Right forelimb (tissue), 1 donor: ENCODE measurements at regions not wholly inside any gene's neighbourhood (a gene's known extent, or its start where the extent isn't known, plus 50 kb on each side); places are given as distances from the start of the nearest gene placed in this dataset.

Experiments used
- DNase-seq: peaks from one replicate; pipeline ENCODE4 v3.0.0-alpha.2; 2018

DNA sequence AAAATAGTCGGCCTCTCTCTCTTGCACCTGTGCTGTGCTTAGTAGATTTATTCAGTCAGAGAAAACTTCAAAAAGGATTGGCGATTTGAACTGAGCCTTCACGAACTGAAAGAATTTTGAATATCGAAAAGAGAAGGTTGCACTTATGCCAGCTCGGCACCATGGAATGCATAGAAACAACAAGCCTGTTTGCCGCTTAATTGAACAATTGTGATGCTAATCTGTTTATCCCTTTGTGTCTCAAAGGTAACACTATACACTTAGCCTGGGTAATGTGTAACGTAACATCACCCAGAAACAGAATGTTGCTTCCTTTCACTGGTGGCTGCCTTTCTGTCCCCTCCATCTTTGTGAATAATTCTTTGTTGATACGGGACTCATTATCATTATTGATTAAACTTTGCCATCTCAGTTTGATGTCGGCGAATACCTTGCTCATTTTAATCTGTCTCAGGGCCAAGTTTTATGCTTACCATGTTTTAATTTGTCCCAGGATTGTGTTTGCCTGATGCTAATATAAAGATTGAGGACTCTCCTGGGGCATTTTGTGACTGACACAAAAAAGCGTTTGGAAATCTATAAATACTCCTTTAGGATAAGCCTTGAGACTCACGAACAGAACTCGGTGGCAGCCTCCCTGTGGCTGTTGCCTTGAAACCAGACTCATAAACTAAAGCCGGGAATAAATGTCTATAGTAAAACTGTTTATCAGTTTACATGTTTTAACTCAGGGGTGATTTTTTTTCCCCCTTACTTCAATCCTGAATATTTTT, 400.5 kb downstream of the RAPGEF2 start:
- DNase-seq, result no peak

DNA sequence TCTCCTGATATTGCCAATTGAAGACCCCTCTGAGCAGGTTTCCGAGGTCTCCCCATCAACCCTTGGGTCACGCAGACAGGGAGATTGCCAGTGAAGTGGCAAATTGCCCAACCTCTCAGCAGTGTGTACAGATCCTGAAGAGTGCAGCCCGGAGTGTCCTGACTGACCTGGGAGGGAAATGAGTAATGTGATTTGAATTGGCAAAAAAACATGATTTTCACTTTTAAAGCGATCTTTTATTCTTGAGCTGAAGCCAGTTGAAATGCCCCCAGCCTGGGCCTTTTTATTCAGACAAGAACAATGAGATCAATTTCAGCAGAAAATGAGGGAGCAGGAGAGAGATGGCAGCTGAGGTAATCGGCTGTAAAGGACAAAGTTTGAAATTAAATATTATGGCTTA, 401.8 kb downstream of the RAPGEF2 start:
- no peak for DNase-seq

DNA sequence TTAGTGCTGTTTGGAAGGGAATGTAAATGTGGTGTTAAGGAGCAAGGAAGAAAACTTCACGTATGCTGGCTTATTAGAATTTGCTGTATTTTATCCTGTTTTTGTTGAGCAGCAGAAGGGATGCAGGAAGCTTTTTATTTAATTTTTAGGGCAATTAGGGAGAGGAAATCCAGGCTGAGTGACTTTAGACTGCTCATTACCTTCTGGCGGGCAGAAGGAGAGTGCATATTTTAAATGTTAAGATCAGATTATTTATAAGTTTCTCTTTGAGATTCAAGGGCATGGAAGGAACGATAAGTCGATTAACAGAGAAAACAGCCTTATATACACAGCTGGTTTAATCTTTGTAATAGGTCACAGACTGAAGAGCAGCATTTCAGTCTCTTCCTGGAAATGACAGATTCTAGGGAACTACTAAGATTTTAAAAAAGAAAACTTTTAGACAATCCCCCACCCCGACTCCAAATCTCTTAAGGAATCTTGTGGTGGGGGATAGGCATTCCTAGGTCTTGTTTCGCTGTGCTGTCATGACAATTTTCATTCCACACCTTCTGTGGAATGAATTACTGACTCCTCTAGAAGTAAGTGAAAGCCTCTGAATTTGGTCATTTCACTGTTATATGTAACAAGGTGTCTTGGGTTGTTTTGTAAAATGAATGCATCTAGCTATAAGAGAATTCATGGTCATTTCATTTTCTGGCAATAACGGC, 402.5 kb downstream of the RAPGEF2 start:
- DNase-seq, result no peak

DNA sequence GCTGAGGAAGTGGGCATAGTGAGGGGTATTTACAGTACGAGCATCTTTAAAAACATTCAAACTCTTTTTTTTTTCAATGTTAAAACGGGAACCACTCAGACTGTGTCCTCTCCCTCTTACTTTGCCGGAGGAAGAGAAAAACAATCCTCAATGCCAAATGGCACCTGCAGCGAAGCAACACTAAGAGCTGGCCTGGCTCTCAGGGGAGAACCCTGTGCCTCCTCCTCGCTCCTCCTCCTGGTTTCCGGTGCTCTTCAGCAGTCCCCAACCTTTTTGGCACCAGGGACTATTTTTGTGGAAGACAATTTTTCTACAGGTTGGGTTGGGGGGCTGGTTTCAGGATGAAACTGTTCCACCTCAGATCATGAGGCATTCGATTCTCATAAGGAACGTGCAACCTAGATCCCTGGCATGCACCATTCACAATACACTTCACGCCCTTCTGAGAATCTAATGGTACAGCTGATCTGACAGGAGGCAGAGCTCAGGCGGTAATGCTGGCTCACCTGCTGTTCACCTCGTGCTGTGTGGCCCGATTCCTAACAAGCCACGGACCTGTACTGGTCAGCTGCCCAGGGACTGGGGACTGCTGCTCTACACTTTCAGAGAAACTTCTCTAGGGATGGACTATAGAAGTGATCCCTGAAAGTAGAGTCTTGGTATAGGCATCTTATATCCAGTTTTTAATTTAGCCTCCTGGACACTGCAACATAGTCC, 404.1 kb downstream of the RAPGEF2 start:
- DNase-seq, result no peak

DNA sequence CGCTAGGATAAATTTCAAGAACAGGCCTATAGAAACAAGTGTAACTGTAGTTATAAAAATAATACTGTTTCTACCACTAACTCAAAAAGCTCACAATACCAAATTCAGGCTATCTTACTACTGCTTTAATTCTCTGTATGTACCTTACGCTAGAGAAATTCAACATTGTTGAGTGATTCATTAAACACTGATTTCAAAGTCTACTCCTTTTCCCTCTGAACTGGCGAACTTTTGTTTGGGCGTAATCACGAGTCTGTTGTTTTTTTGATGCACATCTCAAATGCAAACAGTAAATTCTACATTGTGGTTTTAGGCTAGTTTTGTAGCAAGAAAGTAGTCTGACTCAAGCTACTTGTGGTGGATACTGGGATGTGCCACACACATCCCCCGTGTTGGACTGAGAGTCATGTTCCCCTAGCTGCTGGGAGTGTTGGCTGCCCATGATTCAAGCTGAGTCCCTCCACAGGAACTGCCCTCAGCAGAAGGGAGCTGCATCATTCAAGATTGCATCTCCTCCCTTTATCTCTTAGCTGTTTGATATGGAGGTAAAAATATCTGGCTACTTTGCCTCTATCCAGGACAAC, 406.1 kb downstream of the RAPGEF2 start:
- no peak for DNase-seq

DNA sequence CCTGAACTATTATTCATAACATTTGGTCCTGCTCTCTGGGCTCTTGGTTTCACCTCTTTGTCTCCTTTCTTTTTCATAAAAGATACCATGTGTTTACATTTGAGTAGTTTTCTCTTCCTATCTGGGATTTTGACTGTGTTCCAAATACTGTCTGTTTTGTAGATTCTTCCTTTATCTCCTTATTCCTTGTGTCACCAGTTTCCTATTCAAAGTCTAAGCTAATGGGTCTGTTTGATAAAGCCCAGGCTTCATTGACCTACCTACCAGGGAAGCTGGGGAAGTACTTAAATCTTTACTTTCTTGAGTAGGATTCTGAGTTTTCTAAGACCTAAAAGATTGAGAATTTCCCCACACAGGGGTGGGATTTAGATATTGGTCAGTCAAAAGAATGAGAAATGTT, 409.5 kb downstream of the RAPGEF2 start:
- no peak for DNase-seq

DNA sequence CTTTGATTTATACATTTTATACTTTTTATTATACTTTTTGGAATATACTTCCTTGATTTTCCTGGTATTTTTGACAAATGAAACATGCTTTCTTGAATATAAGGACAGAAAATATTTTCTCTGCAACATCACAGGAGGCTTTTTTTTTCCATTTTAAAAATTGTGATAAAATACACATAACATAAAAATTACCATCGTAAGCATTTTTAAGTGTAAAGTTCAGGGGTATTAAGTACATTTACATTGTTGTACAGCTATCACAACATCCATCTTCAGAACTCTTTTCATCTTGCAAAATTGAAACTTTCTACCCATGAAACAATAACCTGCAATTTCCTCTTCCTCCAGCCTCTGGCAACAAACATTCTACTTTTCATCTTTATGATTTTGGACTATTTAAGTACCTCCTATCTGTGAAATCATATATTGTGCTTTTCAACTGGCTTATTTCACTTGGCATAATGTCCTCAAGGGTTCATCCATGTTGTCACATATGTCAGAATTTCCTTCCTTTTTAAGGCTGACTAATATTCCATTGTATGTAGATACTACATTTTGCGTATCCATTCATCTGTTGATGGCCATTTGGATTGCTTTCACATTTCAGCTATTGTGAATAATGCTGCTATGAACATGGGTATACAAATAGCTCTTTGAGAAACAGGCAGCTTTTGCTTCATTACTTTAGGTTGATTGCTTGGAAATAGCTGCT, 412.6 kb downstream of the RAPGEF2 start:
- no peak for DNase-seq

DNA sequence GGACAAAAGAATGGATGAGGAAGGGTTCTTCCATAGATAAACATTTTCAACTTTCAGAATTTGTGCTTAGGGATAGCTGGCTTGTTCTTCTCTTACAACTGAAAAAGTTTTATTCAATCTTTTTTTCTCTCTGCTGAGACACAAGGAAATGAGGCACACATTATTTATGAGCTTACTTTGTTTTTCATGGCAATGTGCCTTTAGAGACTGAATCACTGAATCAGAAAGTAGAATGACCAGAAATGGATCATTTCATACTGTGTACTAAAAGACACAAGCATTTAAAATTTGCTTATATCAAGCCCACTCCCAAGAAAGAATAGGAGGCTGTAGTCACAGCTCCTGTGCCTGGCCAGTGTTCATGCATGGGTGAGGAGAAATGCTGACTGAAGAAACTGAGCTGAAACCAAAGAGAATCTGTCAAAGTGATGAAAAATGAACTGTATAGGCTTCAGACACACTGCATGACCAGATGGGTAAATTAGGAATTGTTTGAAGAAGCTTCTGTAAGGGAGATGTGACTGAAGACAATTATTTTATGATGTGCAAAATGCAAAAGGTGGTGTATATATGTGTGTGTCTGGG, 413.8 kb downstream of the RAPGEF2 start:
- DNase-seq, result no peak

DNA sequence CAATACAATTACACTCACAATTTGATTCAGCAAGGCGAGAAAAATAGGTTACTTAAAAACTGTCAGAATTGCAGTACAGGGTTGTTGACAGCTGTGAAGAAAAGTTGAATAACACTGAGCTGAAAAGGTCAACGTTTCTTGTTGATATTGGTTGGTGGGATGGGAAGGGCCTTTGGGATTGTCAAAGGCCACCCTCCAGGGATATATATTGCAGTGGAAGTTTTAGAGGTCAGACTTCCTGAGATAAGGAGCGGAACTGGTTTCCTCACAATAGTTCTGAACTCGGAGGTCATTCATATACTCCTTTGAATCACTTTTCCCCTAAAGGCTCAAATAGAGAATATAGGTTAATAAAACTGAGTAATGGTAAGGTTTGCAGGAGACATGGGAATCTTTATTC, 417.2 kb downstream of the RAPGEF2 start:
- no peak for DNase-seq

DNA sequence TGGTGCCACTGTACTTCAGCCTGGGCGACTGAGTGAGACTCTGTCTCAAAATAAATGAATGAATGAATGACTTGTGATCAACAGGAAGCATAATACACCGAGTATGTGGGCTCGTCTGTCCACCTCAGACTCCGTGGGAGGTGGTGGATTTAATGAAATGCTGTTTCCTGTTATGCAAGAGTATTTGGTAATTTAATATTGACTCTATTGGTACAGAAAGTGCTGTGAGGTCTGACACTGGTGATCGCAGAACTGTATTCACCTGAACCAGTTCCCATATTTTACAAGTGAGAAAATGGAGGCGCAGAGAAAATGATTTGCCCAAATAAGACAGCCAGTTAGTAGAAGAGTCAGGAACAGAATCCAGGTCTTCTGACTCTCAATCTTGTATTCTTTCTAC, 423.3 kb downstream of the RAPGEF2 start:
- no peak for DNase-seq

DNA sequence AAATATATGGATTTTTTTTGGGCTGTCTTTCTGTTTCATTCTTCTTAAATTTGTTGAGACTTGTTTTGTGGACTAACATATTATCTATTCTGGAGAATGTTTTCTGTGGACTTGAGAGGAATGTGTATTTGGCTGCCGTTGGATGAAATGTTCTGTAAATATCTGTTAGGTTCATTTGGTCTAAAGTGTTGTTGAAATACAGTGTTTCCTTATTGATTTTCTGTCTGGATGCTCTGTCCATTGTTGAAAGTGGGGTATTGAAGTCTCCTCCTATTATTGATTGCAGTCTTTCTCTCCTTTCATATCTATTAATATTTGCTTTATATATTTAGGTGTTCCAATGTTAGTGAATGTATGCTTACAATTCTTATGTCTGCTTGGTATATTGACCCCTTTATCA, 431.8 kb downstream of the RAPGEF2 start:
- DNase-seq, result no peak

DNA sequence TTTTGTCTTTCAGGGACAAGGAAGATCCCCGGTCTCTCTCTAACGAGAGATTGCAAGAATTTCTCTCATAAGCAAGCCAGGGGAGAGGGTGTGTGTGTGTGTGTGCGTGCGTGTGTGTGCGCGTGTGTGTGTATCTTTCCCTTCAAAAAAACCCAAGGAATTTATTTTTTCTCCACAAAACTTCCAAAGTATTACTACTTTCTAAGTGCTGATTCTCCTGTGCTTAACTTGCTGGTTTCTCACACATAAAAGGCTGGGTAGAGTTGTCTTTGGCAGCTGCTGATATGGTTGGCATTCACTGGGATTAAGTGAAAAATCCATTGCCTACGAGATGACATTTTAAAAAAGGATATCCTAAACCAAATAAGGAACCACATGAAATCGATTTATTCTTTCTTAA, 435.7 kb downstream of the RAPGEF2 start:
- no peak for DNase-seq

DNA sequence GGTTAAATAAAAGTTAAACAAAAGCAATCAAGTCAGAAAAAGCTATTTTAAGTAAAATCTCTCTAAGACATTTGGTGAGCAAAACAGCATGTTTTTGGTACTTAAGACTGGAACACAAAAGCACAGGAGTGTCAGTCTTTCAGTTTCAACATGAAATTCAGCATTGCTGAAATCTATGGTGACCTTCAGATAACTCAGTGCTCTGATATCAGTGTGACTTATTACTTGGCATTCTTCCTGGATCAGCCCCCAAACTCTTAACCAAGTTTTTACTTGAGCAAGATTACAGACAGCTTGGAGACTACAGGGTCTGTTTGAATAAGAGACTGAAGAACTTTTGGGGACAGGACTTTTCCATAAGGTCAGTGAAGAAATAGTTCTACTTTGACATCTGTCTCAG, 437.2 kb downstream of the RAPGEF2 start:
- no peak for DNase-seq

DNA sequence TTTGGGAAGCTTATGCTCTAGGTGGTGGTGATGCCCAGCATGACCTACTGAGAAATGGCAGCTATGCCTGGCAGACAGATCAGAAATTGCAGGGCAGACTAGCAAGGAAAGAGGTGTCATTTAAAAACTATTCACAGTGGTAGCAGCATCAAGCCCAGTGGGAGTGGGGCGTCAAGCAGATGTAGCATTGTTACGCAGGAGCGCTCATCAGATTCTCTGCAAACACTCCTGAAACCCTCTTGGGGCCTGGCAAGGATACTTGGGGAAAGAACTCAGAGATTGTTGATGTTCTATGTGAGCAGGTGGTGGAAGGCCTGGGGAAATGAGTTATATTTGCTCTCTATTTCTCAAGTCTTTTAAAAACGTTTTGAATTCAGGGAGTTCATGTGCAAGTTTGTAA, 437.6 kb downstream of the RAPGEF2 start:
- no peak for DNase-seq

DNA sequence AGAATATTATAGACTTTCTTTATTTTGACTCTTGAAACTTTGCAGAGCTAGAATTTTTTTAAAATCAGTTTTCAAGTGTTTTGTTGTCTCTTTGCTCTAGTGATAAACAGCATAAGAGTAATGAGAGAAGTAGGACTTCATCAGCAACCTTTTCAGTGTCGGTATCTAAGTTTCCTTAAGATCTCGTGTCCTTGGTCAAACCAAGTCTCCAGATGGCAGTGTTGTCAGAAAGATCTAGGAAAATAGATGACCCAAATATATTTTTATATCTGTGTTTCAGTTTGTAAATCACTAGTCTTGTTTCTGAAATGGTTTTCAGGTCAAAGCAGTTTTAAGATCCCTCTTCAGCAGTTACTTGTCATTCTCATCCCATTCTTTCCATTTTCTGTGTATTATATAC, 438.3 kb downstream of the RAPGEF2 start:
- no peak for DNase-seq

DNA sequence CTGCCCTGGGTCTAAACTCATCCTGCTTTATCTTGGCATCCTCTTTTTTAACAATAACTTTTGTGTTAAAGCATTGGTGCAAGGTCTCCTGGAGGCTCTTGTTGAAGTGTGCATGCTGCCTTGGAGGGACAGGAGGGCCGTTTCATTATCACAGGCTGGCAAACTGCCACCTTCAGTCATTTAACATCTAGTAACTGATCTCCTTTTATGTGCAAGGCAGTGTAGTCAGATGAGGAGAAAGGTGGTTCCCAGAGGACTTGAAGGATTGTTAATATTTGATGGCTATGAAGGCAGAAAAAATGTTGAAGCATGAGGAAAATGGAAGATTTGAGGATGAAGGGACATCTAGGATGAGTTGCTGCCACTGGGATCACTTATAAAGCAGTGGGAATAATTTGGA, 439.4 kb downstream of the RAPGEF2 start:
- no peak for DNase-seq

DNA sequence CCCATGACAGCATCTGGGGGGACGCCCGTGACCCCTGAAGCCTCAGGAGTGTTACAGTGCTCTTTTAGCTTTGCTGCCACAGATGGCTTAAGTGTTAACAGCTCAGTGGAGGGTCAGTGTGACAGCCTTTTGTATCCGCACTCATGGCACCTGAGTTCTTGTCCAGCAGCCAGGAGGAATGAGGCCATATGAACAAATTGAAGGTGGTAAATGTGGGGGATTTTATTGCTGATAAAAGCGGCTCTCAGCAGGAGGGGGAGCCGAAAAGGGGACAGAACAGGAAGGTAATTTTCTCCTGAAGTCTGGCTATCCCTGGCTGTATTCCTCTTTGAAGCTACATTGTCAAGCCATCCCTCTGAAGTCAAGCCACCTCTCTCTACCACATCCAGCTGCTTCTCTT, 441.0 kb downstream of the RAPGEF2 start:
- no peak for DNase-seq

DNA sequence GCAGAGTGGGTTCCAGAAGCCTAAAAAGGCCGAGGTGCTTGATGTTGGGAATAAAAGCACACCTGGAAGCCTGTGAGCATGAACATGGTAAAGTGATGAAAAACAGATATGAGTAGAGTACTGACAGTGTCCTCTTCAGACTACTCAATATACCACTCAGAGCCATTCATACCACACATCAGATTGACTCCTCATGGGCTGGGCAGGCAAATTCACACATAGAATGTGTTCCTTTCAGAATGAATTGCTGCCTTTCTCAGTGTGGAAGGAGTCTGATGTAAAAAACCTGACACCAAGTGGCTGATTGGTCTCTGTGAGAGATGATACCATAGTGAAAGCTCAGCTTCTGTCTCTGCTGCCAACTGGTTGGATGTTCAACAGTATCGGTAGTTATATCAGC, 442.7 kb downstream of the RAPGEF2 start:
- DNase-seq, result no peak

DNA sequence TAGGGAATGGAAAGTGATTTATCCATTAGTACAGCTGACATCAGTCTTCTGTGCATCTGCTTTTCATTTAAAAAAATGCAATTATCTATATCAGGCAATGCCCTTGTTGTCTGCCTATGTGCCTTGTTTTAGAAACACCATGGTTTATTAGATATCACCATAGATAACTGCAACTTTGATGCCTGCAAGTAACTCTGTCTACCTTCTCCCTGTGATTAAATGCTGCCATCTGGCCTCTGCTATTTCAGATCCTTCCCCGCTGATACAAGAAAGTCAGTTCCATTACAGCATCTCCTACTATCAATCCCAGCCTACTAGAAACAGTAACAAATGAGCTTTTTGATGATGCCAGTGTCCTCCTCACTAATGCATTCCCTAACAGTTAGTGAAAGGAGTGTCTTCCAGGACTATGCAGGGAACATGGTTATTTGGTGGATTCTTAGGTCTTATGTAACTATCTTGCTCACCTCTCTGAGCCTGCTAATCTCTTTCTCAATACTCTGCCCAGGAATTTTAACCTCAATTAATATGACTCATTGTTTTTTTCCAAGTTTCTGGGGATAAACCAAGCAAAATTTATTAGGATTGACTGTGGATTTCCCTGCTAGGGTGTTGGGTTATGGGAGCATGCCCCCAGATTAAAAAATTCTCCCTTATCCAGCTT, 444.9 kb downstream of the RAPGEF2 start:
- no peak for DNase-seq

DNA sequence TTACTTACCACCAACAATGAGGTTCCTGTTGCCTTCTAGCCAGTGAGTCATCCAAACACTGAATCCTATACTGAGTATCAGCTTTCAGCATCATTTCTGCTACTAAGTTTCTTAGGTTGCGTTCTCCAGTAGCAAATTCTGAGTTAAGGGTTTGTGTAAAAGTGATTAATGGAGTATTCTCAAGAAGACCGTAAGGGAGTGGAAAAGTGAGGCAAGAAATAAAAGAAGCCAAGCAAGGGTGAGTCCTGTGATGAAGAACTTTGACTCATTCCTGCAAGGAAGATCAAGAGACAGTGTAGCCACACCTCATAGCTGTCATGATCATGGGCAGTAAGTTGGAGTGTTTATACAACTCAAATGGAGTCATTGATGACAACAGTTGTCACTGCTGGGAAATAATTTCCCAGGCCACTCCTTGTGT, 446.2 kb downstream of the RAPGEF2 start:
- no peak for DNase-seq

DNA sequence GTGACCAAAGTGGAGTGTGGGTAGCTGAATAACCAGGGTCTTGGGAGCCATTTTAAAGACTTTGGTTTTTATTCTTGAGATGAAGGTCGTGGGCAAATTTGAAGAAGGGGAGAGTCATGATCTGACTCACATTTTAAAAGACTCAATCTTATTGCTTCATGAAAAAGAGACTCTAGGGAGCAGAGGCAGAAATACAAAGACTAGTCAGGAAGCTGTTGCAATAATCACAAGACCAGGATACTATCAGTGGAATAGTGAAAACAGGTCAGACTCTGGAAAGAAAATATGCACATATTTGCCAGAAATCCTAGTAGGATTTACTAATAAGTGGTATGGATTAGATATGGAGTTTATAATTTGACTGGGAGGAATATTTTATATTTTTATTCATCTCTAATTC, 448.4 kb downstream of the RAPGEF2 start:
- no peak for DNase-seq
